Testis (tissue), 2 donors: ENCODE measurements at regions not wholly inside any gene's neighbourhood (a gene's known extent, or its start where the extent isn't known, plus 50 kb on each side); places are given as distances from the start of the nearest gene placed in this dataset.

Source experiments
- POLR2A ChIP-seq: fragments of 450-650 bp; IDR thresholded peaks from one replicate; pipeline ENCODE4 v1.6.1; 2017; ENCODE audit warnings: antibody characterized with exemption, mild to moderate bottlenecking, moderate library complexity
- TF ChIP-seq, protein P1 (sequence below), 3 experiments: fragments of 450-650 bp in 2 of 3; fragments of 200-600 bp in 1 of 3; sonication (generic) in 1 of 3; IDR thresholded peaks; one replicate each; pipeline ENCODE4 v1.5.1; 2016 to 2019; ENCODE audit warnings: antibody characterized with exemption in 3 of 3, mild to moderate bottlenecking in 2 of 3, moderate library complexity in 1 of 3

DNA sequence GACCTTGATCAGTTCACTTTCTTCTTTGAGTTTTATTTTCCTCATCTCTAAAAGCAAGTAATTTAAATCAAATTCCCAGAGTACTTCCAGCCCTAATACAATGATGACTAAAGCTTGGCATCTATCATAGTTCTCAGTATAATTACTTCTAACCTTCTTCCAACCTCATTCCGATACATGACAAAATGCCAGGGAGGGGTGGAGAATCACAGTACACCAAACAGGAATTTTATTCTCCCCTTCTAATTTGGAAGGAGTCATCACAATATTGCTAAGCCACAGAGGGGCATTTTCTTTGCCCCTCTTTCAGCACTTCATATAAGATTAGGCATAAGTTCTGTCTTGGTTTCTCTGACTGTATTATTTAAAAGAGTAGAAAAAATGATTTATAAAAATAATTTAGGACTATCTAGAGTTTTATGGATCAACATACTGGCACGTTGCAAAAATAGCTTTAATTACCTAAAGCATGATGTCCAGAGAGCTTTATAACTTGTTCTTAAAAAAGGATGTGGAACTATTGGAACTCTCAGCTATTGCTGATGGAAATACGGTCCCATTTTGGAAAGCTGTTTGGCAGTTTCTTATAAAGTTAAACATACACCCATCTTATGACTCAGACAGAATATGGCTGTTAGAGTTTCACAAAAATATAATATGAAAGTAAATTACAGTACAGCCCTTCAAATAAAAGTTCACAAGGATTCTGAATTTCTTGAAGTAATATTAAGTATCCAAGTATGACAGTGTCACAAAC is 86.9 kb upstream of the UBE2E2 start:
- TF ChIP-seq, protein P1, sequence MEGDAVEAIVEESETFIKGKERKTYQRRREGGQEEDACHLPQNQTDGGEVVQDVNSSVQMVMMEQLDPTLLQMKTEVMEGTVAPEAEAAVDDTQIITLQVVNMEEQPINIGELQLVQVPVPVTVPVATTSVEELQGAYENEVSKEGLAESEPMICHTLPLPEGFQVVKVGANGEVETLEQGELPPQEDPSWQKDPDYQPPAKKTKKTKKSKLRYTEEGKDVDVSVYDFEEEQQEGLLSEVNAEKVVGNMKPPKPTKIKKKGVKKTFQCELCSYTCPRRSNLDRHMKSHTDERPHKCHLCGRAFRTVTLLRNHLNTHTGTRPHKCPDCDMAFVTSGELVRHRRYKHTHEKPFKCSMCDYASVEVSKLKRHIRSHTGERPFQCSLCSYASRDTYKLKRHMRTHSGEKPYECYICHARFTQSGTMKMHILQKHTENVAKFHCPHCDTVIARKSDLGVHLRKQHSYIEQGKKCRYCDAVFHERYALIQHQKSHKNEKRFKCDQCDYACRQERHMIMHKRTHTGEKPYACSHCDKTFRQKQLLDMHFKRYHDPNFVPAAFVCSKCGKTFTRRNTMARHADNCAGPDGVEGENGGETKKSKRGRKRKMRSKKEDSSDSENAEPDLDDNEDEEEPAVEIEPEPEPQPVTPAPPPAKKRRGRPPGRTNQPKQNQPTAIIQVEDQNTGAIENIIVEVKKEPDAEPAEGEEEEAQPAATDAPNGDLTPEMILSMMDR (IDR thresholded peaks at IDR 0.05) = no peak
- TF ChIP-seq POLR2A = no peak
